GM23338 (cell line): ENCODE measurements at regions not wholly inside any gene's neighbourhood (a gene's known extent, or its start where the extent isn't known, plus 50 kb on each side); places are given as distances from the start of the nearest gene placed in this dataset.

Experiments
- ATAC-seq: fragments of 200-7000 bp; cut with Tn5 transposase; 3 replicates; pipeline ENCODE4 v1.9.1; 2020
- DNase-seq: peaks from one replicate; pipeline ENCODE4 v3.0.0-alpha.2; 2015; ENCODE audit warnings: low spot score
- H2AFZ ChIP-seq: fragments of 200-600 bp; sonication (generic); 2 replicates; pipeline ENCODE4 v1.8.0; 2016; ENCODE audit warnings: antibody characterized with exemption, mild to moderate bottlenecking, moderate library complexity
- H3F3A ChIP-seq: fragments of 200-600 bp; sonication (generic); replicated peaks from 2 replicates; pipeline ENCODE4 v1.8.0; 2017; ENCODE audit warnings: antibody characterized with exemption, mixed run types, low read depth
- H3K27ac ChIP-seq: fragments of 200-600 bp; sonication (generic); 2 replicates; pipeline ENCODE4 v1.6.1; 2016; ENCODE audit warnings: low read depth
- H3K27me3 ChIP-seq: fragments of 200-600 bp; sonication (generic); 2 replicates; pipeline ENCODE4 v1.8.0; 2016; ENCODE audit warnings: mild to moderate bottlenecking, mixed run types, moderate library complexity; ENCODE audit not compliant: insufficient read depth
- H3K36me3 ChIP-seq: fragments of 200-600 bp; sonication (generic); 2 replicates; pipeline ENCODE4 v1.8.0; 2016; ENCODE audit warnings: mild to moderate bottlenecking; ENCODE audit not compliant: insufficient read depth
- H3K4me1 ChIP-seq: fragments of 200-600 bp; sonication (generic); 2 replicates; pipeline ENCODE4 v1.8.0; 2016; ENCODE audit warnings: mild to moderate bottlenecking, moderate library complexity; ENCODE audit not compliant: insufficient read depth
- H3K4me2 ChIP-seq: fragments of 200-600 bp; sonication (generic); 2 replicates; pipeline ENCODE4 v1.7.1; 2017; ENCODE audit warnings: mixed run types
- H3K4me3 ChIP-seq: fragments of 200-600 bp; sonication (generic); 2 replicates; pipeline ENCODE4 v1.6.1; 2016; ENCODE audit warnings: mixed run types
- H3K79me2 ChIP-seq: fragments of 200-600 bp; sonication (generic); replicated peaks from 2 replicates; pipeline ENCODE4 v1.8.0; 2017; ENCODE audit warnings: mild to moderate bottlenecking; ENCODE audit not compliant: insufficient read depth
- H3K9me2 ChIP-seq: fragments of 200-600 bp; sonication (generic); 2 replicates; pipeline ENCODE4 v1.8.0; 2017; ENCODE audit not compliant: insufficient read depth
- H4K20me1 ChIP-seq: fragments of 200-600 bp; sonication (generic); replicated peaks from 2 replicates; pipeline ENCODE4 v1.8.0; 2017; ENCODE audit warnings: mild to moderate bottlenecking; ENCODE audit not compliant: insufficient read depth
- H3K27ac Mint-ChIP-seq: 2 replicates; pipeline ENCODE4 v1.8.0; 2020; ENCODE audit warnings: inconsistent platforms, mild to moderate bottlenecking, moderate library complexity, mixed read lengths
- H3K27me3 Mint-ChIP-seq: 3 replicates; pipeline ENCODE4 v1.8.0; 2022; ENCODE audit warnings: low read depth, mild to moderate bottlenecking, moderate library complexity, mixed read lengths, inconsistent platforms; ENCODE audit not compliant: insufficient read depth, poor library complexity
- H3K36me3 Mint-ChIP-seq: 3 replicates; pipeline ENCODE4 v1.8.0; 2021; ENCODE audit warnings: low read depth, mild to moderate bottlenecking, inconsistent platforms, moderate library complexity, mixed read lengths
- H3K4me1 Mint-ChIP-seq: 3 replicates; pipeline ENCODE4 v1.8.0; 2020; ENCODE audit warnings: mild to moderate bottlenecking, inconsistent platforms, mixed read lengths
- H3K4me3 Mint-ChIP-seq: 3 replicates; pipeline ENCODE4 v1.8.0; 2021; ENCODE audit warnings: moderate library complexity, mild to moderate bottlenecking, inconsistent platforms, mixed read lengths
- H3K9me3 Mint-ChIP-seq: 3 replicates; pipeline ENCODE4 v1.8.0; 2020; ENCODE audit warnings: moderate library complexity, mild to moderate bottlenecking, inconsistent platforms, mixed read lengths
- CREB1 ChIP-seq: fragments of 250-450 bp; sonication (Bioruptor Pico); IDR thresholded peaks from 2 replicates; pipeline ENCODE4 v1.5.0; 2020; ENCODE audit warnings: low read depth, mild to moderate bottlenecking, moderate library complexity
- CTCF ChIP-seq, 2 experiments: fragments of 200-600 bp in 1 of 2; sonication (generic) in 1 of 2; conservative IDR thresholded peaks; 2 replicates each; pipeline versions ENCODE4 v1.5.1 to v1.6.1; 2016 to 2017; ENCODE audit warnings: antibody characterized with exemption in 2 of 2, low read depth in 2 of 2, mild to moderate bottlenecking in 2 of 2, moderate library complexity in 1 of 2
- EZH2 ChIP-seq: fragments of 200-600 bp; sonication (generic); IDR thresholded peaks from one replicate; pipeline ENCODE4 v1.8.0; 2017; ENCODE audit warnings: antibody characterized with exemption, mild to moderate bottlenecking, low read depth; ENCODE audit not compliant: unreplicated experiment
- EZH2phosphoT487 ChIP-seq: fragments of 200-600 bp; sonication (generic); IDR thresholded peaks from one replicate; pipeline ENCODE4 v1.8.1; 2018; ENCODE audit warnings: antibody characterized with exemption; ENCODE audit not compliant: unreplicated experiment
- JUNB ChIP-seq: IDR thresholded peaks from one replicate; pipeline ENCODE4 v1.6.1; 2016; ENCODE audit warnings: antibody characterized with exemption; ENCODE audit not compliant: unreplicated experiment
- NANOG ChIP-seq: IDR thresholded peaks from 2 replicates; pipeline ENCODE4 v1.6.1; 2016; ENCODE audit warnings: antibody characterized with exemption, borderline replicate concordance
- POLR2AphosphoS5 ChIP-seq: IDR thresholded peaks from 2 replicates; pipeline ENCODE4 v1.6.1; 2016; ENCODE audit warnings: antibody characterized with exemption, low read depth
- STAT1 ChIP-seq: IDR thresholded peaks from one replicate; pipeline ENCODE4 v1.6.1; 2016; ENCODE audit warnings: antibody characterized with exemption; ENCODE audit not compliant: unreplicated experiment
- ZNF331 ChIP-seq: fragments of 250-450 bp; sonication (Bioruptor Pico); IDR thresholded peaks from 2 replicates; pipeline ENCODE4 v1.5.0; 2020; ENCODE audit warnings: low read depth, mild to moderate bottlenecking, moderate library complexity
- TF ChIP-seq, protein P1 (sequence below): IDR thresholded peaks from 2 replicates; pipeline ENCODE4 v1.6.1; 2016; ENCODE audit warnings: antibody characterized with exemption
- TF ChIP-seq, protein P2 (sequence below): fragments of 250-450 bp; sonication (Bioruptor Pico); IDR thresholded peaks from 2 replicates; pipeline ENCODE4 v1.5.0; 2020; ENCODE audit warnings: mild to moderate bottlenecking, moderate library complexity

DNA sequence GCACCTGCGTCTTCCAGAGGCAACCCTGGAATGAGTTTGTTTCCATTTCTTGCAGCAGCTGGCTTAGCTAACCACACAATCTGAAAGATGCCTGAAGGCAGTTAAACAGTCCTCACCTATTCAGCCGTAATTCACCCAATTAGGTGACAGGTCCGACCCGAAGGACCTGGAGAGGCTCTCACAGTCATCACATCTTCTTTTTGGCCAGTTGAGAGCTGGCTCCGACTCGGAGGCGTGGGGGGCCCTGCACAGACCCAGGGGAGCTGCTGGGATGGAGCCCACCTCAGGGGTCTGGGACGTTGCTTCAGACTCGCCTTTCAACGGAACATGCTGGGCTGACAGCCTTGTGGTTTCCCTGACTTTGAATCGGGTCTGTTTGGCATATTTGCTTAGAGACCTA is 187.3 kb downstream of the RTP5 start:
- H3K36me3 ChIP-seq = peaks cover 7% of the 10 kb centered on the region; the same call in 1 of the 2 replicates
- TF ChIP-seq EZH2phosphoT487 = no peak
- no peak for TF ChIP-seq ZNF331 (CRISPR knock-in tag)
- TF ChIP-seq NANOG = no peak
- no peak for TF ChIP-seq STAT1
- TF ChIP-seq EZH2 = no peak
- no peak for TF ChIP-seq POLR2AphosphoS5
- TF ChIP-seq CREB1 (CRISPR knock-in tag) = no peak
- TF ChIP-seq, protein P1, sequence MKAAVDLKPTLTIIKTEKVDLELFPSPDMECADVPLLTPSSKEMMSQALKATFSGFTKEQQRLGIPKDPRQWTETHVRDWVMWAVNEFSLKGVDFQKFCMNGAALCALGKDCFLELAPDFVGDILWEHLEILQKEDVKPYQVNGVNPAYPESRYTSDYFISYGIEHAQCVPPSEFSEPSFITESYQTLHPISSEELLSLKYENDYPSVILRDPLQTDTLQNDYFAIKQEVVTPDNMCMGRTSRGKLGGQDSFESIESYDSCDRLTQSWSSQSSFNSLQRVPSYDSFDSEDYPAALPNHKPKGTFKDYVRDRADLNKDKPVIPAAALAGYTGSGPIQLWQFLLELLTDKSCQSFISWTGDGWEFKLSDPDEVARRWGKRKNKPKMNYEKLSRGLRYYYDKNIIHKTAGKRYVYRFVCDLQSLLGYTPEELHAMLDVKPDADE = no peak
- TF ChIP-seq CTCF (conservative IDR thresholded peaks at IDR 0.05; ENCODE audit: low read depth in 2 of 2) = no peak
- TF ChIP-seq, protein P2, sequence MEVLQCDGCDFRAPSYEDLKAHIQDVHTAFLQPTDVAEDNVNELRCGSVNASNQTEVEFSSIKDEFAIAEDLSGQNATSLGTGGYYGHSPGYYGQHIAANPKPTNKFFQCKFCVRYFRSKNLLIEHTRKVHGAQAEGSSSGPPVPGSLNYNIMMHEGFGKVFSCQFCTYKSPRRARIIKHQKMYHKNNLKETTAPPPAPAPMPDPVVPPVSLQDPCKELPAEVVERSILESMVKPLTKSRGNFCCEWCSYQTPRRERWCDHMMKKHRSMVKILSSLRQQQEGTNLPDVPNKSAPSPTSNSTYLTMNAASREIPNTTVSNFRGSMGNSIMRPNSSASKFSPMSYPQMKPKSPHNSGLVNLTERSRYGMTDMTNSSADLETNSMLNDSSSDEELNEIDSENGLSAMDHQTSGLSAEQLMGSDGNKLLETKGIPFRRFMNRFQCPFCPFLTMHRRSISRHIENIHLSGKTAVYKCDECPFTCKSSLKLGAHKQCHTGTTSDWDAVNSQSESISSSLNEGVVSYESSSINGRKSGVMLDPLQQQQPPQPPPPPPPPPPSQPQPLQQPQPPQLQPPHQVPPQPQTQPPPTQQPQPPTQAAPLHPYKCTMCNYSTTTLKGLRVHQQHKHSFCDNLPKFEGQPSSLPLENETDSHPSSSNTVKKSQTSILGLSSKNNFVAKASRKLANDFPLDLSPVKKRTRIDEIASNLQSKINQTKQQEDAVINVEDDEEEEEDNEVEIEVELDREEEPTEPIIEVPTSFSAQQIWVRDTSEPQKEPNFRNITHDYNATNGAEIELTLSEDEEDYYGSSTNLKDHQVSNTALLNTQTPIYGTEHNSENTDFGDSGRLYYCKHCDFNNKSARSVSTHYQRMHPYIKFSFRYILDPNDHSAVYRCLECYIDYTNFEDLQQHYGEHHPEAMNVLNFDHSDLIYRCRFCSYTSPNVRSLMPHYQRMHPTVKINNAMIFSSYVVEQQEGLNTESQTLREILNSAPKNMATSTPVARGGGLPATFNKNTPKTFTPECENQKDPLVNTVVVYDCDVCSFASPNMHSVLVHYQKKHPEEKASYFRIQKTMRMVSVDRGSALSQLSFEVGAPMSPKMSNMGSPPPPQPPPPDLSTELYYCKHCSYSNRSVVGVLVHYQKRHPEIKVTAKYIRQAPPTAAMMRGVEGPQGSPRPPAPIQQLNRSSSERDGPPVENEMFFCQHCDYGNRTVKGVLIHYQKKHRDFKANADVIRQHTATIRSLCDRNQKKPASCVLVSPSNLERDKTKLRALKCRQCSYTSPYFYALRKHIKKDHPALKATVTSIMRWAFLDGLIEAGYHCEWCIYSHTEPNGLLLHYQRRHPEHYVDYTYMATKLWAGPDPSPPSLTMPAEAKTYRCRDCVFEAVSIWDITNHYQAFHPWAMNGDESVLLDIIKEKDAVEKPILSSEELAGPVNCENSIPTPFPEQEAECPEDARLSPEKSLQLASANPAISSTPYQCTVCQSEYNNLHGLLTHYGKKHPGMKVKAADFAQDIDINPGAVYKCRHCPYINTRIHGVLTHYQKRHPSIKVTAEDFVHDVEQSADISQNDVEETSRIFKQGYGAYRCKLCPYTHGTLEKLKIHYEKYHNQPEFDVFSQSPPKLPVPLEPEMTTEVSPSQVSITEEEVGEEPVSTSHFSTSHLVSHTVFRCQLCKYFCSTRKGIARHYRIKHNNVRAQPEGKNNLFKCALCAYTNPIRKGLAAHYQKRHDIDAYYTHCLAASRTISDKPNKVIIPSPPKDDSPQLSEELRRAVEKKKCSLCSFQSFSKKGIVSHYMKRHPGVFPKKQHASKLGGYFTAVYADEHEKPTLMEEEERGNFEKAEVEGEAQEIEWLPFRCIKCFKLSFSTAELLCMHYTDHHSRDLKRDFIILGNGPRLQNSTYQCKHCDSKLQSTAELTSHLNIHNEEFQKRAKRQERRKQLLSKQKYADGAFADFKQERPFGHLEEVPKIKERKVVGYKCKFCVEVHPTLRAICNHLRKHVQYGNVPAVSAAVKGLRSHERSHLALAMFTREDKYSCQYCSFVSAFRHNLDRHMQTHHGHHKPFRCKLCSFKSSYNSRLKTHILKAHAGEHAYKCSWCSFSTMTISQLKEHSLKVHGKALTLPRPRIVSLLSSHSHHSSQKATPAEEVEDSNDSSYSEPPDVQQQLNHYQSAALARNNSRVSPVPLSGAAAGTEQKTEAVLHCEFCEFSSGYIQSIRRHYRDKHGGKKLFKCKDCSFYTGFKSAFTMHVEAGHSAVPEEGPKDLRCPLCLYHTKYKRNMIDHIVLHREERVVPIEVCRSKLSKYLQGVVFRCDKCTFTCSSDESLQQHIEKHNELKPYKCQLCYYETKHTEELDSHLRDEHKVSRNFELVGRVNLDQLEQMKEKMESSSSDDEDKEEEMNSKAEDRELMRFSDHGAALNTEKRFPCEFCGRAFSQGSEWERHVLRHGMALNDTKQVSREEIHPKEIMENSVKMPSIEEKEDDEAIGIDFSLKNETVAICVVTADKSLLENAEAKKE = no peak
- TF ChIP-seq JUNB = no peak
- no peak overlapping the region for H2AFZ ChIP-seq
- no peak overlapping the region for H3K4me3 ChIP-seq
- H4K20me1 ChIP-seq = peaks cover 6% of the 10 kb centered on the region; the same call in 1 of the 2 replicates
- H3K79me2 ChIP-seq = no peaks in the 10 kb centered on the region
- Mint-ChIP-seq H3K27ac (no peak overlapping the region), H3K27me3 (peaks cover 45% of the 10 kb centered on the region), H3K4me3 (no peak overlapping the region), H3K4me1 (peaks cover 2% of the 10 kb centered on the region; the same call in 2 of the 3 replicates), H3K36me3 (peaks cover 19% of the 10 kb centered on the region; the same call in 2 of the 3 replicates), H3K9me3 (peaks cover 24% of the 10 kb centered on the region)
- H3K27ac ChIP-seq = no peak overlapping the region
- no peaks in the 10 kb centered on the region for H3K4me1 ChIP-seq
- H3K9me2 ChIP-seq = no peaks in the 10 kb centered on the region
- no peaks in the 10 kb centered on the region for H3F3A ChIP-seq
- H3K27me3 ChIP-seq = peaks cover 80% of the 10 kb centered on the region
- H3K4me2 ChIP-seq = no peak overlapping the region
- ATAC-seq (no peak), DNase-seq (no peak)
